GM19023 (cell line): ENCODE measurements at regions not wholly inside any gene's neighbourhood (a gene's known extent, or its start where the extent isn't known, plus 50 kb on each side); places are given as distances from the start of the nearest gene placed in this dataset.

Experiments used
- ATAC-seq: cut with Tn5 transposase; IDR thresholded peaks from one replicate; pipeline ENCODE4 v1.9.1; 2021; ENCODE audit warnings: mild to moderate bottlenecking, moderate library complexity; ENCODE audit not compliant: unreplicated experiment

GRCh38 chr18:37741032-37741623, 175.5 kb upstream of the CELF4 start:
- ATAC-seq, result no peak

DNA sequence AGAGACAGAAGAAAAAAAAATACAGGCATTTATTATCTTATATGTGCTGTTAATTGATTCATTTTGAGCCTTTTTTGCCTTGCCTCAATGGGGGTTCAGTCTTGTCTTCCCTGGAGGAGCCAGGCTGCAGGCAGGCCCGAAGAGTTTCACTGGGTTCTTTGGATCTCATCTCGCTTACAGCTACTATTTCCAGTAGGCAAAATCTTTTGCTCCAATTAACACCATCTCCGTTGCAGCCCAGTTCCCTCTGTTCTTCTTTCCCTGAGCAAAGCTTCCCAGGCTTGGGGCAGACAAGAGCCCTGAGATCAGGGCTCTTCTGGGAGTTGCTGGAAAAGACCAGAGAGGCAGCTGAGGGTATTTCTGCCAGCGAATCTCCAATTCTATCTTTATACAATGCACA, 168.8 kb upstream of the CELF4 start:
- no peak for ATAC-seq

DNA sequence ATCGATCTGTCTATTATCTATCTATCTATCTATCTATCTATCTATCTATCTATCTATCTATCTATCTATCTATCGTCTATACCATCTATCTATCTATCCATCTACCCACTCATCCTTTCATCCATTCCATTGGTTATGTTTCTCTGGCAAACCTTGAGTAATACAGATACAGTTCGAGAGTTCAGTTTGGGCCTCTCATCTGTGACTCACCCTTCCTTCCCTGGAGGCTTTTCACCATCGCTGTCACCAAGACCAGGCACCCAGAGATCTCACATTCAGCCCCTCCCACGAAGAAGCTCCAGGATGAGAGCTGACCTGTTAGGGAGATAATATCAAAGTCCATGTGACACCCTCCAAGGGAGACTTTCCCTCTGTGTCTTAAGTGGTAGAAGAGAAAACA, 164.1 kb upstream of the CELF4 start:
- no peak for ATAC-seq

- no peak for ATAC-seq
Observed at GRCh38 chr18:37724206-37724605, 158.6 kb upstream of the CELF4 start.

- ATAC-seq, result no peak
Observed at GRCh38 chr18:37721544-37722522, 156.2 kb upstream of the CELF4 start.

DNA sequence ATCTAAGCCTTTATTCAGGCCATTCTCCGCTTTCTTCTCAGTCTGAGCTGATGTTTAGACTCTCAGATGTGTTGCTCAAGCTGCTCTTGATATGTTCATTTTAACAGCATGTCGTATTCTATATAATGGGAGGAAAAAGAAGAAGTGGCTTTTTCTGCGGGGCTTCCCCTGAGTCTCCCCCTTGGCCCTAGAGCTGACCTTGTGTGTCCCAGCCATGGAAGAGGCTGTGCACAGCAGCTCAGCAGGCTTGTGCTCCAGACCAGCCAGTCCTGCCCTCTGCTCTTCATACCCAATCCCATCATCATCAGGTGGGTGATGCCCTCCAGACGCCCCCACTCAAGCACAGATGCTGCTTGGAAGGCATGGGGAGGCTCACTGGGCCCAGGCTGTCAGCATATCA, 155.1 kb upstream of the CELF4 start:
- ATAC-seq, result no peak

- ATAC-seq, result no peak
Observed at GRCh38 chr18:37717656-37718055, 152.1 kb upstream of the CELF4 start.

DNA sequence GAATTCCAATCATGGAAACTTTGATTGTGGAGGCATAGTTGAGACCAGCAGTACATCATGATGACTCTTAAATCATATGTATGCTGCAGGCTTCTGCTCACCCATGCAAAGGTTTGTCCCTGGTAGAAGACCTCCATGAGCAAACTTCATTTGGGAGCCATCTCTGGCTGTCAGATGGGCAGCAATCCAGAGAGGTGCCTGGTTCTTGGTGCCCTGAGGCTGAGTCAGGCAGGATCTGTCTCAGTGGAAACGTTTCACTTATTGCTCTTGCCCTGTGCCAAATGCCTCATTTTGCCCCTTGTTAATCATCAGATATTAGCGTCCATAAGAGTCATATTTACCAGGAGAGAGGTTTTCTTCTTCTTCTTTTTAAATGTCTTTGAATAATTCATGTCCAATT, 151.5 kb upstream of the CELF4 start:
- no peak for ATAC-seq

DNA sequence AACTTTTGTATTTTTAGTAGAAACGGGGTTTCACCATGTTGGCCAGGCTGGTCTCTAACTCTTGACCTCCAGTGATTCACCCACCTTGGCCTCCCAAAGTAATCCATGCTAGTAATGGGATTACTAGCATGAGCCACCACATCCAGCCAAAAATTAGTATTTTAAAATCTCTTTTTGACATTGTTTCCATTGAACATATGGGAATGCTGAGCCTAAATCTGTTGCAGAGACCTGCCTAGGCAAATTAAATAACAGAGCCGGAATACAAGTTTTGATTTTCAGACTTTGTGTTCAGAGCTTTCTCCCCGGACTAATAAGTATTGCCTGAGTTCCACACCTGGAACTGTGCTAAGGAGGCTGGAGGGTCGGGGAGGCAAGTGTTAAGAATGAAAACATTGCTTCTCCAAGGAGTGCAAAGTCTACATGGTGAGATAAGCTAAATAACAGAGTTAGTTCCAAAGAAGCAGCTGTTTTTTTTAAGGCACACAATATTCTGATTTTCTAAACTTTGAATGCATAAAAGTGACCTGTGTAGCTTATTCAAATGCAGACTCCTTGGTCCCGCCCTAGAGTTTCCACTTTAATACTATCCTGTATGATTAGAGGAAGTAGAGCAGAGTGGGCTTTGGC, 150.6 kb upstream of the CELF4 start:
- ATAC-seq, result no peak

DNA sequence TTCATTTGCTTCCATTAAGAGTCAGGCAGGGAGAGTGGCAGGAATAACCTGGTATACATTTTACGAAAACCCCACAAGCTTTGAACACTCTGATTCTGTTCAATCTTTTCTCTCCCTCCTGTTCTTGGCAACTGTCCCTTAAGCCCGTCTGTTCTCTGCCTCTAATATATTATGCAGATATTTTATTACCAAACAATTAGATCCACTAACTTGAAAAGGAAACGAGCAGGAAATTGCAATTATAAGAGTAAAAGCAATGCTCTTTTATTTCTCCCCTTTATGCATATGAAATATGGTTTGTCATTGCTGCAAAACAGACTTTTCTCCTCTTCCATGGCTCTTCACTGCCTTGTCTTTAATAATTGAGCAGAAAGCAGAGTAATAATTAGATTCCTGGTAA, 149.1 kb upstream of the CELF4 start:
- no peak for ATAC-seq

GRCh38 chr18:37712776-37713175, 147.2 kb upstream of the CELF4 start:
- no peak for ATAC-seq

GRCh38 chr18:37711766-37712505, 146.3 kb upstream of the CELF4 start:
- no peak for ATAC-seq

DNA sequence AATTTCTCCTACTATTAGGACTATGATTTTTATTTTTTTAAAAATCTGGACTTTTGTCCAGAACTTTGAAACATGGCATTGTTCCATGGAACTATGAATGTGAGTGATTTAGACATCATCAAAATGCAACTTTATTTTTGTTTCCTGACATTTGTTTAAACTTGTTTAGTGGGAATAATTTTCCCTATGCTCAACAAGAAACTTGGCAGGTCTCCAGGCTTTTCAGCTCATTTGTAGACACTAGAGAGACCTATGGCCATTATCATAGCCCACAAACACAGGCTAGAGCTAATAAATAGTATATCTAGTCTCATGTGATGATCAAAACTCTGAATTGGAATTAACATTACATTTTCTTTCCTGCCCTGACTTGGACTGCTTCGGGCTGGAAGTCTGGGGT, 145.1 kb upstream of the CELF4 start:
- ATAC-seq, result no peak

GRCh38 chr18:37709740-37710139, 144.1 kb upstream of the CELF4 start:
- ATAC-seq, result no peak

DNA sequence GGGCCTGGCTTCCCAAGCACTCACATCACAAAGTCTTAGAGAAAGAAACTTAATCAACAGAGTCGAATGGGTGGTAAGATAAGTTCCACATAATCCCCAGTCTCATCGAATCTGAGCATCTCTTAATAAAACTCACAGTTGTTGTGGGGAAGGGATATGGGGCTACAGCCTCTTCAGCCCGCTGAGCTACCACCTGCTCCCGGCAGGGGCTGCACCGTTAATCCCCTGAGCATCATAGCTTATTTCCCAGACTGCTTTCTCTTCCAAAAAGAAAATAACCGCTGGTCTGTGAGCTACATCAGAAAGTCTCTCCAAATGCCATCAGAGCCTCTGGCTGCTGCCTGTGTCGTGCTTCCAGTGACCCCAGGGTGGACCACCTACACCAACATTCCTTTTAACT, 139.4 kb upstream of the CELF4 start:
- ATAC-seq, result no peak

- no peak for ATAC-seq
Observed at GRCh38 chr18:37702841-37703240, 137.2 kb upstream of the CELF4 start.

GRCh38 chr18:37701967-37702366, 136.4 kb upstream of the CELF4 start:
- ATAC-seq, result no peak

- ATAC-seq, result no peak
Observed at GRCh38 chr18:37698508-37699040, 133.0 kb upstream of the CELF4 start.

DNA sequence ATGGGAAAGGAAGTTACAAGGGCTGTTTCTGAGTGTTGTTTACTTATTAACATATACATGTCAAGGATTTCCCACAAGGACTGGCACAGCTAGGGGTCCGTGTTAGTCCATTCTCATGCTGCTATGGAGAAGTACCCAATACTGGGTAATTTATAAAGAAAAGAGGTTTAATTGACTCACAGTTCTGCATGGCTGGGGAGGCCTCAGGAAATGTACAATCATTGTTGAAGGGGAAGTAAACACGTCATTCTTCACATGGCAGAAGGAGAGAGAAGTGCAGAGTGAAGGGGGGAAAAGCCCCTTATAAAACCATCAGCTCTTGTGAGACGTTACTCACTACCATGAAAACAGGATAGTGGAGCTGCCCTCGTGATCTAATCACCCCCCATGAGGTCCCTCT, 128.9 kb upstream of the CELF4 start:
- no peak for ATAC-seq

DNA sequence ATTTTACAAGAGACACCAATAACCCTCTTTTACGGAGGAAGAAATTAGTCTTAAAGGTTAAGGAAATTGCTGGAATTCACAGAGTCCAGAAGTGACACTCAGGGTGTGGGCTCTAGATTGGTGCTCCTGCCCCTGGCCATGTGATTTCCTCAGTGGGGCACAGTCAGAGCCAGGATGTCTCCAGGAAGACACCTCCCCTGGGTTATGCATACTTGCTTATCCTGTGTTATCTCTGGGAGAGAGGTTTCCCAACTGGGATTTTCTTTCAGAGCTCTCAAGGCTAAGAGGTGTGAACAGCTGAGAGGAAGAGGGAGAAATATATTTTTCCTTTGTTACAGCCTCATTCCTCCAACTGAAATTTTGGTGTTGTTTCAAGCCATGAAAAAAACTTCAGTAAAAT, 125.6 kb upstream of the CELF4 start:
- ATAC-seq, result no peak

DNA sequence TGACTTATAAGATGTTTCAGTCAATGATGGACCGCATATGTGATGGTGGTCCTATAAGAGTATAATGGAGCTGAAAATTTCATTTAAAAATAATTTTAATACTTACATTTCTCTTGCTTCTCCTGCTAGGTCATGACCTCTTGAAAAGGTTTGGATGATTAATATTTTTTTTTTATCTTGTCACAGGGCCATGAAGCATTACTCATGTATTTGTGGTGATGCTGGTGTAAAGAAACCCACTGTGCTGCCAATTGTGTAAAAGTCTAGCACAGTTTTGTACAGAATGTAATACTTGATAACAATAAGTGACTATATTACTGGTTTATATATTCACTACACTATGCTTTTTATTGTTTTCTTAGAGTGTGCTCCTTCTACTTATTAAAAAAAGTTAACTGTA, 124.2 kb upstream of the CELF4 start:
- no peak for ATAC-seq
